Cardiac fibroblast (primary cell): ENCODE measurements at regions not wholly inside any gene's neighbourhood (a gene's known extent, or its start where the extent isn't known, plus 50 kb on each side); places are given as distances from the start of the nearest gene placed in this dataset.
"Not testable (repeated sequence)": the region's sequence is repeated elsewhere in the genome, so short reads cannot be mapped to it uniquely, and the experiment has no call there.

Experiments
- DNase-seq, 2 donors: peaks; one replicate each; pipeline versions ENCODE4 v3.0.0 to v3.0.0-alpha.2; 2010; ENCODE audit warnings: low read depth in 2 of 2
- H3K4me3 ChIP-seq, 2 donors: replicated peaks in 1 of 2; 1 replicate in 1 of 2; 2 replicates in 1 of 2; pipeline ENCODE4 v1.5.1; 2011; ENCODE audit warnings: low read depth in 2 of 2, low read length in 2 of 2, mild to moderate bottlenecking in 2 of 2, moderate library complexity in 1 of 2
- TF ChIP-seq, protein P1 (sequence below): IDR thresholded peaks from one replicate; pipeline ENCODE4 v1.5.1; 2011; ENCODE audit warnings: low read depth, mild to moderate bottlenecking, low read length, inconsistent platforms

- peak; percentile 68 to 81 for DNase-seq
- no peak overlapping the region for H3K4me3 ChIP-seq
- TF ChIP-seq, protein P1, sequence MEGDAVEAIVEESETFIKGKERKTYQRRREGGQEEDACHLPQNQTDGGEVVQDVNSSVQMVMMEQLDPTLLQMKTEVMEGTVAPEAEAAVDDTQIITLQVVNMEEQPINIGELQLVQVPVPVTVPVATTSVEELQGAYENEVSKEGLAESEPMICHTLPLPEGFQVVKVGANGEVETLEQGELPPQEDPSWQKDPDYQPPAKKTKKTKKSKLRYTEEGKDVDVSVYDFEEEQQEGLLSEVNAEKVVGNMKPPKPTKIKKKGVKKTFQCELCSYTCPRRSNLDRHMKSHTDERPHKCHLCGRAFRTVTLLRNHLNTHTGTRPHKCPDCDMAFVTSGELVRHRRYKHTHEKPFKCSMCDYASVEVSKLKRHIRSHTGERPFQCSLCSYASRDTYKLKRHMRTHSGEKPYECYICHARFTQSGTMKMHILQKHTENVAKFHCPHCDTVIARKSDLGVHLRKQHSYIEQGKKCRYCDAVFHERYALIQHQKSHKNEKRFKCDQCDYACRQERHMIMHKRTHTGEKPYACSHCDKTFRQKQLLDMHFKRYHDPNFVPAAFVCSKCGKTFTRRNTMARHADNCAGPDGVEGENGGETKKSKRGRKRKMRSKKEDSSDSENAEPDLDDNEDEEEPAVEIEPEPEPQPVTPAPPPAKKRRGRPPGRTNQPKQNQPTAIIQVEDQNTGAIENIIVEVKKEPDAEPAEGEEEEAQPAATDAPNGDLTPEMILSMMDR: no peak
These were observed 146.4 kb upstream of the EOLA2 start for GRCh38 chrX:150084496-150085229.

DNA sequence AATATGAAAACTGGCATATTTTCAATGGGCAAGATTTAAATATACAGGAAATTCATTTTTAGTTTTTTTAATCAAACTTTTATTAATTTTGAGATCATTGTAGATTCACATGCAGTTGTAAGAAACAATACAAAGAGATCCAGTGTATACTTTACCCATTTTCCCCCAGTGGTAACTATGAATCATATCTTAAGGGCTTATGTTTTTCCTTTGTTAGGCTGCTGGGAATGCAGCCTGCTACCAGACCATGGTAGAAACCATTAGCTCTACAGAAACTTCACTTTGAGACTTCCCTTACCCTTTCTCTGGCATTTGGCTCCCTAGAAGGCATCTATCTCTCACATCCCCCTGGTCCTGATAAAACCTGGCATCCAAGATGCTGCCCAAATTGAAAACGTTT lies 147.6 kb upstream of the EOLA2 start:
- no peak overlapping the region for H3K4me3 ChIP-seq
- peak; percentile 28 to 54 for DNase-seq
- TF ChIP-seq, protein P1: no peak

- no peak overlapping the region for H3K4me3 ChIP-seq
- no peak for DNase-seq
These were observed 148.1 kb upstream of the EOLA2 start for GRCh38 chrX:150086371-150086770.

GRCh38 chrX:150087612-150088011 lies 149.3 kb upstream of the EOLA2 start:
- DNase-seq: no peak
- H3K4me3 ChIP-seq: no peak overlapping the region
- TF ChIP-seq, protein P1: no peak

More at GRCh38 chrX:150086371-150086770, 148.1 kb upstream of the EOLA2 start:
- TF ChIP-seq, protein P1: no peak

DNA sequence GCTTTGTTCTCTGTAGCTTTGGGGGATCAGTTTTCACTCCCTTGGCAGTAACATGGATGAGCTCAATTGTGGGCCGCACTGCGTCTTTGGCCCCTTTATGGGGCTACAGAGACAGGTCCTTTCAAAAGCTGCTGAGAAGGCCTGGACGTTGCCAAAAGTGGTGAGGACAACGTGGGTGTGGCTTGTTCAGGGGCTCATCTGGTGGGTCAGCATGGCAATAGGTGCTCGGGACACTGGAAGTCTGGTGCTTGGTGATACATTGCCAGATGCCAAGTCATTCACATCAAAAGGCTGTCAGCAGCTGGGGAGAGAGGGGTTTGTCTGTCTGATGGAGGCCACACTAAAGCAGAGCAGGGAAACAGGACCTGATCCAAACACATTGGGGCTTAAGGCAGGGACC lies 149.8 kb upstream of the EOLA2 start:
- no peak for DNase-seq
- H3K4me3 ChIP-seq: no peak overlapping the region
- TF ChIP-seq, protein P1: no peak

GRCh38 chrX:150088766-150089518 lies 150.7 kb upstream of the EOLA2 start:
- DNase-seq: no peak
- no peak overlapping the region for H3K4me3 ChIP-seq
- TF ChIP-seq, protein P1: no peak

GRCh38 chrX:150091300-150091699 lies 153.0 kb upstream of the EOLA2 start:
- H3K4me3 ChIP-seq, DNase-seq: not testable (repeated sequence)
